Rectal smooth muscle tissue (tissue), 1 donor: ENCODE measurements at regions not wholly inside any gene's neighbourhood (a gene's known extent, or its start where the extent isn't known, plus 50 kb on each side); places are given as distances from the start of the nearest gene placed in this dataset.
"Not testable (repeated sequence)": the region's sequence is repeated elsewhere in the genome, so short reads cannot be mapped to it uniquely, and the experiment has no call there.

Source experiments
- H3K27ac ChIP-seq: one replicate; pipeline ENCODE4 v1.7.0; 2013; ENCODE audit warnings: low read depth, low read length, inconsistent platforms
- H3K27me3 ChIP-seq: one replicate; pipeline ENCODE4 v1.7.0; 2013; ENCODE audit warnings: low read length; ENCODE audit not compliant: control insufficient read depth, insufficient read depth
- H3K36me3 ChIP-seq: one replicate; pipeline ENCODE4 v1.7.0; 2013; ENCODE audit warnings: low read length; ENCODE audit not compliant: control insufficient read depth, insufficient read depth
- H3K4me1 ChIP-seq: one replicate; pipeline ENCODE4 v1.7.0; 2013; ENCODE audit warnings: low read length; ENCODE audit not compliant: control insufficient read depth, insufficient read depth
- H3K4me3 ChIP-seq: one replicate; pipeline ENCODE4 v1.7.0; 2013; ENCODE audit warnings: low read length
- H3K9ac ChIP-seq: one replicate; pipeline ENCODE4 v1.7.0; 2013; ENCODE audit warnings: low read length

DNA sequence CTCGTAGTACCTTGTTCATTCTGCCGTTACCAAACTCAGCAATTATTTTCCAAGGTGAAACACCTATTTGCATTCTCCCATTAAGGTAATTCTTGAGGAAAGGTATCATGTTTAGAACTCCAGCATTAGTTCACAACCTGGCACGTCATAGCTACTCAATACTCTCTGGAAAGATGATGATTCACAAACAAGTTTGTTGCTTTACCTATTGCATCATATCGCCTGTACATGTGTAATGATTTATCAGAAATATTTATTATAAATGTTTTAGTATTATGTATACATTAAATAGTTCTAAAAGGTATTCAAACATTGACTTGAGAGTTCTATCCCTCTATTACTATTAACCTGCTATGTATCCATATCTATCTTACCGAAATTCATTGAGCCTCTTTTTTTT is 658.3 kb upstream of the PITX2 start:
- Histone ChIP-seq H3K4me1 (no peaks in the 10 kb centered on the region), H3K9ac (no peak overlapping the region), H3K4me3 (no peak overlapping the region), H3K27me3 (no peaks in the 10 kb centered on the region), H3K27ac (no peak overlapping the region), H3K36me3 (no peaks in the 10 kb centered on the region)

DNA sequence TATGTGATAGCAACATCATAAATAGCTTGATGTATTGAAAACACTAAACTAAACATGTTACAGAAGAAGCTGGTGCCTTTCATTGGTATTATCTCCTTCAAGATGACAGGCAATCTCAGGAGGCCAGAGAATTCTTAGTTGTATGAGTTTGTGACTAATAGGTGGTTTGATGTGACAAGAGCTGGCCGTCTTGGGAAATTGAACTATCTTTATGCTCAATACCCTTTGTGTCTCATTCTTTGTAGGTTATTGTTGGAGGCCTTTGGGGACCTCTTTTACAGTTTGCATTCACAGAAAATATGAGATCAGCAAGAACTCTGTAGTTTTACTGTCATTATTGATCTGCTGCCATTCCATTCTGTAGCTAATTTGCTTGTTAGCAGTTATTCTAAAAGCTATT is 659.2 kb upstream of the PITX2 start:
- no peak overlapping the region for H3K4me3 ChIP-seq
- no peak overlapping the region for H3K9ac ChIP-seq
- no peak overlapping the region for H3K27ac ChIP-seq
- no peaks in the 10 kb centered on the region for H3K4me1 ChIP-seq
- no peaks in the 10 kb centered on the region for H3K27me3 ChIP-seq
- H3K36me3 ChIP-seq, result no peaks in the 10 kb centered on the region

DNA sequence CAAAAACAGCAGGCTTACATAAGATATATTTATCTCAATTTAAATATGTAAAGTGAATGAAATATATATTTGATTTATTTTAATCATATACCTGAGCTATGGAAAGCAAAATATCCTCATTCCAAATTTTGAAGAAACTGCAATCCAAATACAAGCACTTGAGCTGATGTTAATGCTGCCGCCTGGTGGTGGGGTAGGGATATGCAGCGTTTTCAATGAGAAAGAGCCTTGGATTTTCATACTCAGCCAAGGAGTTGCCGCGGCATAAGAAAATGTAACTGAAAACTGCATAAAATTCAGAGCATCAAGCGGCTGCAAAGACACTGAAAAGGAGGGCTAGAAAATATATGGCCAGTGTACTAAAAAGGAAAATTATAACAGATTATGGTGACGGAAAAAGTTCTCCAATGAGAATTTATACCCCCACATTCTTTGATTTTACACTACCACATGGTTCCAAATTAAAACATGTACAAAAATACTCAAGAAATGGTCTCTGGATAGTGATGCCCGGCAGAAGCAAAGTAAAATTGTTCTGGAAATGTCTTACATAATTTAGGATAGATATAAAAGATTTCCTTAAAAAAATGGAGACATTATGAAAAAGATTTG is 660.3 kb upstream of the PITX2 start:
- Histone ChIP-seq H3K27me3 (no peaks in the 10 kb centered on the region), H3K9ac (no peak overlapping the region), H3K4me1 (no peaks in the 10 kb centered on the region), H3K27ac (no peak overlapping the region), H3K36me3 (no peaks in the 10 kb centered on the region), H3K4me3 (no peak overlapping the region)

DNA sequence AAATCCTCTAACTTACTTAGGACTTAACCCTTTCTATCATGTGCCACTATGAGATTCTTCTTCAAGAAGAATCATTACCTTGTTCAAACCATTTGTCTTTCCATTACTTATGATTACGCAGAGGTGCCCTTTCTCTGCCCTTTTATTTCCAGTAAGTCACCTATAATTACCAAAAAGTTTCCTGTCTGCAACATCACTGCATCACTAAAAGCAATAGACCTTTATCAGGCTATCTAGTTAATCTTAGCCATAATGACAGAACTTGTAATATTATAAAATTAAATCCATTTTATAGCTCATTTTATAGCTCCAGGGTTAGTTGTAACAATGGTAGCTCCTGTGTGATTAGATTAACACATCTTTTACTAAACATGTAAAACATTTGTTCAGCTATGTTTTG is 673.6 kb upstream of the PITX2 start:
- H3K36me3 ChIP-seq, result no peaks in the 10 kb centered on the region
- H3K9ac ChIP-seq, result no peak overlapping the region

DNA sequence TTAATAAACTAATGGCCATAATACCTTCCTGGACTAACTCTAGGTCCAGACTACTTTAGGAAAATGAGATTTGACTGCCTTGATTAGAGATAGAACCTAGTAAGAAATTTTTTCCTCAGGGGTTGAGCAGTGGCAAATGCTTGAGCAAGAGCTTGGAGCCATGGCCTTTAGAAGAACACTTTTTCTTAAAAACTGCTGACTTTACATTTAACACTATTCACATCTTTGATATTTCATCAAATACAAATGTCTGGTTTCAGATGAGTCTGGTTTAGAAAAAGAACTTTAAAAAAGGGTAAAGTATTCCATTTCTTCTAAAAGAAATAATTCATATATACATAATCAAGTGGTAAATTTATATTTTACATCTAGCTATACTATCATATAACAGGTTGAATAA is 680.9 kb upstream of the PITX2 start:
- H3K27me3 ChIP-seq, result no peaks in the 10 kb centered on the region
- no peaks in the 10 kb centered on the region for H3K4me1 ChIP-seq
- H3K9ac ChIP-seq, result no peak overlapping the region
- H3K36me3 ChIP-seq, result no peaks in the 10 kb centered on the region
- H3K4me3 ChIP-seq, result no peak overlapping the region
- H3K27ac ChIP-seq, result no peak overlapping the region

More for the DNA sequence above, 673.6 kb upstream of the PITX2 start:
- H3K4me1 ChIP-seq, result no peaks in the 10 kb centered on the region
- H3K4me3 ChIP-seq, result no peak overlapping the region
- no peak overlapping the region for H3K27ac ChIP-seq
- no peaks in the 10 kb centered on the region for H3K27me3 ChIP-seq

DNA sequence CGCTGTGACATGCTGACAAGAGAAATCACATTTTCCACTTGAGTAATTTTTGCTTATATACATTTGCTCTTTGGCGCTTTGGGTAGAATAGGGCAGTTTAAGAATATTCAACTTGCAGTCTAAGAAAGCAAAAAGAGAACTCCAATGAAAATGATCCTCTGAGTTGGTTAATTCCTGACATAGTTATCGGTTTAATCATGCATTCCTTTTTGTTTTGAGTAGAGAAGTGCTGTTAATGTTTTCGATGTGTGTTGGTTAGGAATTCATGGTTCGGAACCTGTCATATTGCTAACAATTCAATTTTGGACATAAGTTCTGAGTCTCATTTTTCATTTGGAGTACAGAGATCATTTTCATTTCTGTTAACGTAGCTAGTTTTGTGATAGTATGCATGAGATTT is 700.6 kb upstream of the PITX2 start:
- no peaks in the 10 kb centered on the region for H3K36me3 ChIP-seq
- H3K9ac ChIP-seq, result no peak overlapping the region
- no peaks in the 10 kb centered on the region for H3K4me1 ChIP-seq
- no peak overlapping the region for H3K4me3 ChIP-seq
- no peaks in the 10 kb centered on the region for H3K27me3 ChIP-seq
- H3K27ac ChIP-seq, result no peak overlapping the region

DNA sequence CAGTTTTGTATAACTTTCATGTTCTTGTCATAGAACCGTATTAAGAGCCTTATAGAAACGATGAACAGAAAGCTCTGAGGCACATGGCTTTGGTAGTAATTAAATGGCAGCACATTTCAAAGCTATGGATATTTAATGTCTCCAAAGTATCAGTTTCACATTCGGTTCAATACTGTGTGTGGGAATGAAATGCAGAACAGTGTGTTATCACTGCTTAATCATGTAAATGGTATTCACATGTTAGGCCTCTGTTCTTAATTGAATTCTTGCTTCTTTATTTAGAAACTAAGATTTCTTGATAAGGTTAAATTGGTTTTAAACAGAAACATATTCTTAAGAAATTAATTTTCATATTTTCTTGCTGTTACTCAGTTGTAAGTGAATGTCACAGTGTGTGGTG is 701.0 kb upstream of the PITX2 start:
- H3K27me3 ChIP-seq, result no peaks in the 10 kb centered on the region

DNA sequence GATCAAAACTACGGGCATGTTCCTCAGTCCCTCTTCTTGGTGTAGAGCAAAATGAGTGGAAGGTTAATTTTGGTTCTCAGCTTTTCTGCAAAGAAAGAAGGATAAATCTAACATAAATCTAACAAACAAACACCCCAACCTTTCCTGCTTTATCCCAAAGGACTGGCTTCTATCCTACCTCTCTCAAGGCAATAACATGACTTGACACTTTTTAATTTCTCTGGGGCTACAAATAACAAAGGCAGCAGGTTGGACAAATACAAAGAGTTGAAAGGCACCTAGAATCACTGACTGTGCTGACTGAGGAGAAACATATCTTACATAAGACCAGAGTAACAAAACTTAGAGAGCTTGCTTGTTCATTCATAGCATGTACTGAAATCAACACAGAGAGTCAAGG is 703.6 kb upstream of the PITX2 start:
- no peak overlapping the region for H3K4me3 ChIP-seq
- H3K36me3 ChIP-seq, result no peaks in the 10 kb centered on the region
- H3K27me3 ChIP-seq, result no peaks in the 10 kb centered on the region
- no peaks in the 10 kb centered on the region for H3K4me1 ChIP-seq
- H3K27ac ChIP-seq, result no peak overlapping the region
- H3K9ac ChIP-seq, result no peak overlapping the region

More for the DNA sequence above, 701.0 kb upstream of the PITX2 start:
- Histone ChIP-seq H3K9ac (no peak overlapping the region), H3K4me1 (no peaks in the 10 kb centered on the region), H3K4me3 (no peak overlapping the region), H3K36me3 (no peaks in the 10 kb centered on the region), H3K27ac (no peak overlapping the region)

DNA sequence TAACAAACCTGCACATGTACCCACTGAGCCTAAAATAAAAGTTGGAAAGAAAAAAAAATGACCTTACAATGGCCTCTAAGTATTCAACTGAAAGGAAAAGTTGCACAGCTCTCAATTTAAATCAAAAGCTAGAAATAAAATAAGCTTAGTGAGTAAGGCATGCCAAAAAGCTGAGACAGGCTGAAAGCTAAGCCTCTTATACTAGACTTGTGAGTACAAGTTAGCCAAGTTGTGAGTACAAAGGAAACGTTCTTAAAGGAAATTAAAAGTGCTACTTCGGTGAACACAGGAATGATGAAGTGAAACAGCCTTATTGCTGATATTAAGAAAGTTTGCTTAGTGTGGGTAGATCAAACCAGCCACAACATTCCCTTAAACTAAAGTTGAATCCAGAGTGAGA is 707.9 kb upstream of the PITX2 start:
- Histone ChIP-seq H3K4me1 (no peaks in the 10 kb centered on the region), H3K9ac (no peak overlapping the region), H3K27ac (no peak overlapping the region), H3K36me3 (no peaks in the 10 kb centered on the region), H3K4me3 (no peak overlapping the region), H3K27me3 (no peaks in the 10 kb centered on the region)

DNA sequence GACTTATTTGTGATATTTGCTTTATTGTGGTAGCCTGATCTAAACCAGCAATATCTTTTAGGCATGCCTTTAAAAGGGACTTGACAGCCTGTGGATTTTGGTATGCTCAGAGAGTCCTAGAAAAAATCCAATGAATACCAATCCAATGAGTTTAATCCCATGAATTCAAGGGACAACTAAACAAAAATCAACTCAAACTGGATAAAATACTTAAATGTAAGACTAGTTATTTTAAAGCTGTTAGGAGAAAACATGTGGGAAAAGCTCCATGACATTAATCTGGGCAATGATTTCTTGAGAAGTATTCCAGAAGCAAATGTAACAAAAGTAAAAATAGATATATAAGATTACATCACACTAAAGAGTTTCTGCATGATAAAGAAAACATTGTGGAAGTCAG is 711.5 kb upstream of the PITX2 start:
- Histone ChIP-seq H3K4me3 (no peak overlapping the region), H3K27ac (no peak overlapping the region), H3K27me3 (no peaks in the 10 kb centered on the region), H3K9ac (no peak overlapping the region), H3K4me1 (no peaks in the 10 kb centered on the region), H3K36me3 (no peaks in the 10 kb centered on the region)

DNA sequence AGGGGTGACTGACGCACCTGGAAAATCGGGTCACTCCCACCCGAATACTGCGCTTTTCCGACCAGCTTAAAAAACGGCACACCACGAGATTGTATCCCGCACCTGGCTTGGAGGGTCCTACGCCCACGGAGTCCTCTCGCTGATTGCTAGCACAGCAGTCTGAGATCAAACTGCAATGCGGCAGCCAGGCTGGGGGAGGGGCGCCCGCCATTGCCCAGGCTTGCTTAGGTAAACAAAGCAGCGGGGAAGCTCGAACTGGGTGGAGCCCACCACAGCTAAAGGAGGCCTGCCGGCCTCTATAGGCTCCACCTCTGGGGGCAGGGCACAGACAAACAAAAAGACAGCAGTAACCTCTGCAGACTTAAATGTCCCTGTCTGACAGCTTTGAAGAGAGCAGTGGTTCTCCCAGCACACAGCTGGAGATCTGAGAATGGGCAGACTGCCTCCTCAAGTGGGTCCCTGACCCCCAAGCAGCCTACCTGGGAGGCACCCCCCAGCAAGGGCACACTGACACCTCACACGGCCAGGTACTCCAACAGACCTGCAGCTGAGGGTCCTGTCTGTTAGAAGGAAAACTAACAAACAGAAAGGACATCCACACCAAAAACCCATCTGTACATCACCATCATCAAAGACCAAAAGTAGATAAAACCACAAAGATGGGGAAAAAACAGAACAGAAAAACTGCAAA is 714.5 kb upstream of the PITX2 start:
- not testable (repeated sequence) for H3K9ac ChIP-seq, H3K27ac ChIP-seq, H3K4me3 ChIP-seq

DNA sequence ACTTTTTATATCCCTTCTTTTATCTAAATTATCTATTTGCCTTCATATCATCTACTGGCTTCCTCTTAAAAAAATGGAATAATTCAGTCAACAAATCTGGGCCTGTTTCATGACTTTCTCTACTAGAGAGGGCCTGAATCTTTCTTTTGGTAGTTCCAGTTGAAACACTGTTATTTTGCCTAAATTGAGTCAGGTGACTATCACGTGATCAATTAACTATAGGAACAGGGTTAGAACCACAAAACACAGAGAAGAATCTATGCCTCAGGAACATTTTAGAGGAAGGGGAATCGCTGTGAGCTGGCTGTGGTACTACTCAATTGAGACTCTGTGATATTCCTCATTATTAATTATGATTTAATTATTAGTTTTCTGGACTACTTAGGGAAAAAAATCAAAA is 736.7 kb upstream of the PITX2 start:
- H3K4me3 ChIP-seq, result no peak overlapping the region
- no peaks in the 10 kb centered on the region for H3K27me3 ChIP-seq
- no peaks in the 10 kb centered on the region for H3K36me3 ChIP-seq
- H3K9ac ChIP-seq, result no peak overlapping the region
- no peaks in the 10 kb centered on the region for H3K4me1 ChIP-seq
- no peak overlapping the region for H3K27ac ChIP-seq

More for the DNA sequence above, 714.5 kb upstream of the PITX2 start:
- H3K4me1 ChIP-seq, H3K27me3 ChIP-seq, H3K36me3 ChIP-seq: not testable (repeated sequence)

DNA sequence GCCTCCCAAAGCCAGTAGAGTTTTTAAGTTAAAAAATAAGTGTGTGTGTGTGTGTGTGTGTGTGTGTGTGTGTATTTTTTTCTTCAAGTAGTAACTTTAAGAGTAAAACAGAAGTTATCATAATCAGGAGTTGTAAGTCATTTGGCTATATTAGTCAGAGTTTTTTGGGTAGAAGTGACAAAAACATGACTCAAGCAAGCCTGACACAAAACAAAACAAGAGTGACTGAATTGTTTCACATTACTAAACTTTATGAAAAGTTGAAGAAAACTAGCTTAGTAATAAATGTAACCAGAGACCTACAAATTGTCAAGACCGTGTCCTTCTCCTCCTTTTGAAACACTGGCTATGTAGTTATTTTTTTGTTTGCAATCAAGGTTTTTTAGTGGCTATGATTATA is 738.0 kb upstream of the PITX2 start:
- Histone ChIP-seq H3K27me3 (no peaks in the 10 kb centered on the region), H3K9ac (no peak overlapping the region), H3K4me3 (no peak overlapping the region), H3K4me1 (no peaks in the 10 kb centered on the region), H3K36me3 (no peaks in the 10 kb centered on the region), H3K27ac (no peak overlapping the region)
